GM10248 (cell line): ENCODE measurements at regions not wholly inside any gene's neighbourhood (a gene's known extent, or its start where the extent isn't known, plus 50 kb on each side); places are given as distances from the start of the nearest gene placed in this dataset.

Experiments
- CTCF ChIA-PET: fragments of 300-600 bp; sonication (Branson Sonifier 250); formaldehyde crosslinking; extraction: SDS; loops from one replicate; lab custom pipeline; 2021; ENCODE audit warnings: antibody characterized with exemption; lab: Yijun Ruan, JAX
- POLR2A ChIA-PET: fragments of 350-650 bp; sonication (Branson Sonifier 250); formaldehyde crosslinking; extraction: SDS; loops from one replicate; lab custom pipeline; 2020; ENCODE audit warnings: antibody characterized with exemption; lab: Yijun Ruan, JAX
- DNase-seq: peaks from one replicate; pipeline ENCODE4 v3.0.0; 2012; ENCODE audit errors: extremely low spot score
- TF ChIP-seq, protein P1 (sequence below): IDR thresholded peaks from 2 replicates; pipeline ENCODE4 v1.5.1; 2012; ENCODE audit warnings: mild to moderate bottlenecking, low read depth; ENCODE audit errors: extremely low read depth, missing control alignments, control extremely low read depth

DNA sequence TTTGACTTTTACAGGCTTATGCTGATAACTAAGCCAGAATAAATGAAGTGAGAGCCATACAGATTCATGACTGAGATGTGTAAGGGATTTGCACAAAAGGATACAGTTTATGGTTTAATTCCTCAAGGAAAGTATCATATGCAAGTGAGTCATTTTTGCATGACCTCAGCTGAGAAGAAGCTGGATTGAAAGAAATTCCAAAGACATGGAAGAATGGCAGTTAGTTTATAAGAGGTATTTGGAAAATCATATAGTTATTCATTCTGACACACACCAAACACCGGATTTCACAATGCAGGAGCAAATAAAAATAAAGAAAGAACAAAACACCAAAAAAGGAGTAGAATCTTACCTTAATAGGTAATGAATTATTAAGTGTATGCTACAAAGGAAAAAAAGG, 83.2 kb upstream of the RND3 start:
- DNase-seq = no peak
- TF ChIP-seq, protein P1, sequence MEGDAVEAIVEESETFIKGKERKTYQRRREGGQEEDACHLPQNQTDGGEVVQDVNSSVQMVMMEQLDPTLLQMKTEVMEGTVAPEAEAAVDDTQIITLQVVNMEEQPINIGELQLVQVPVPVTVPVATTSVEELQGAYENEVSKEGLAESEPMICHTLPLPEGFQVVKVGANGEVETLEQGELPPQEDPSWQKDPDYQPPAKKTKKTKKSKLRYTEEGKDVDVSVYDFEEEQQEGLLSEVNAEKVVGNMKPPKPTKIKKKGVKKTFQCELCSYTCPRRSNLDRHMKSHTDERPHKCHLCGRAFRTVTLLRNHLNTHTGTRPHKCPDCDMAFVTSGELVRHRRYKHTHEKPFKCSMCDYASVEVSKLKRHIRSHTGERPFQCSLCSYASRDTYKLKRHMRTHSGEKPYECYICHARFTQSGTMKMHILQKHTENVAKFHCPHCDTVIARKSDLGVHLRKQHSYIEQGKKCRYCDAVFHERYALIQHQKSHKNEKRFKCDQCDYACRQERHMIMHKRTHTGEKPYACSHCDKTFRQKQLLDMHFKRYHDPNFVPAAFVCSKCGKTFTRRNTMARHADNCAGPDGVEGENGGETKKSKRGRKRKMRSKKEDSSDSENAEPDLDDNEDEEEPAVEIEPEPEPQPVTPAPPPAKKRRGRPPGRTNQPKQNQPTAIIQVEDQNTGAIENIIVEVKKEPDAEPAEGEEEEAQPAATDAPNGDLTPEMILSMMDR = no peak
- ChIA-PET CTCF (interaction anchor here (1.0 kb wide), 1 partner anchor 22 kb away, joined by 3 read pairs; no protein-coding TSS in a partner anchor), POLR2A (no interaction called here)

DNA sequence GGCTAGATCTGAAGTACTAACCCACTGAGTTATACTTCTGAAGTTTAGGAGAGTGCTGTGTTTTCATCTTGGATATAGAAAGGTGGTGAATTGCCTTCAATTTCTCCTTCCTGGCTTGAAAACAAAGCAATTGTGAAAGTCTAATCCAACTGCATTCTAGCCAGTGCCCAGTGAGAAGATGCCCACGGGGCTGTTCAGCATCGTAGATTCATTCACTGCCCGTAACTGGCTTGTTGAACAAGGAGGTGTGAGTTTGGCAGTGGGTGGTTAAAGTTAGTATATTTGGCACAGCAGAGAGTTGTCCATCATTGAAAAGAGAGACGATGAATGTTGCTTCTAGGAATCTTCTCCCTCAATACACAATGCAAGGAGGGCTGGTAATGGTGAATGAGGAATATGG, 82.3 kb upstream of the RND3 start:
- TF ChIP-seq, protein P1 = no peak
- CTCF ChIA-PET = interaction anchor here (1.0 to 1.9 kb wide), 2 partner anchors 11 to 21 kb away, joined by 3 to 8 read pairs; no protein-coding TSS in a partner anchor
- no peak for DNase-seq
- POLR2A ChIA-PET = no interaction called here

DNA sequence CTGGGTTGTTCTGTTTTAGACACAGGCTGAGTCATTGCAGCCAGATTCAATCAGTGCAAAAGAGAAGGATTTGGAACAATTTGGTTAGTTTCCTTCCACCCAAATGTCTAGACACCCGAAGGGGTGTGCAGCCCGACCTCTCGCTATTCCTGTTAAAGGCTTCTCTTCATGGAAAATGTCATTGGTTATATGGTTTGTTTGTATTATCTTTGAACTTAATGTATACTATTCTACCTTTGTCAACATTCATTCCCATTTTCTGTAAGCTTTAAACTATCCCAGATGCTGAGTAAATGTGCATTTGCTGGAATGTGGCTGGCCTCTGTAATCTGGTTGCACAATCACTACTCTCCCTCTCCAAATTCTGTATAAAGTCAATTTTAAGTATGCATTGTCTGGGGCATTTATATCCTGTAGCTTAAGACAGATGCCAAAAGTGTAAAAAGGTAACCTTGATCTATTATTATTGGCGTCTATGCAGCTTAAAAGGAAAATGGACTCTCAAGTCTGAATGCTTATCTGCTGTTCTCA, 80.4 kb upstream of the RND3 start:
- TF ChIP-seq, protein P1 = no peak
- no peak for DNase-seq
- ChIA-PET POLR2A (no interaction called here), CTCF (interaction anchor here (0.9 to 1.3 kb wide), 3 partner anchors 11 to 31 kb away, joined by 3 read pairs; no protein-coding TSS in a partner anchor)

DNA sequence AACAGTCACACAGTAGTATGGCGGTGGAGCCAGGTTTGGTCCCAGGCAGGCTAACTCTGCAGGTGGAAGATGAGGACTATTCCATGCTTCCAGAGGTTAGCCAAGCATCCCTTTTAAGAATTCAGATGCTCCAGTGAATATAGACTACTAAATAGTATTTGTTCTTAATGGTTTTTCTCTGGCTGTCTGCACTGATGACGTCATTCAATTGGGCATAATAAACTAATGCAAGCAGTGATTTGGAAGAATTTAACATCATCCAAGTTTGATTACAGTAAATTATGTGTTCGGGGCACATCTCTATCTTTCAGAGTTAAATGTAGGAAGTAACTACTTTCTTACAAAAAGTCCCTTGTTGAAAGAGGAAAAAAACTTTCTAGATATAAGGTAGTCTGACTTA, 78.8 kb upstream of the RND3 start:
- ChIA-PET POLR2A (no interaction called here), CTCF (no interaction called here)
- no peak for DNase-seq
- TF ChIP-seq, protein P1 = no peak

DNA sequence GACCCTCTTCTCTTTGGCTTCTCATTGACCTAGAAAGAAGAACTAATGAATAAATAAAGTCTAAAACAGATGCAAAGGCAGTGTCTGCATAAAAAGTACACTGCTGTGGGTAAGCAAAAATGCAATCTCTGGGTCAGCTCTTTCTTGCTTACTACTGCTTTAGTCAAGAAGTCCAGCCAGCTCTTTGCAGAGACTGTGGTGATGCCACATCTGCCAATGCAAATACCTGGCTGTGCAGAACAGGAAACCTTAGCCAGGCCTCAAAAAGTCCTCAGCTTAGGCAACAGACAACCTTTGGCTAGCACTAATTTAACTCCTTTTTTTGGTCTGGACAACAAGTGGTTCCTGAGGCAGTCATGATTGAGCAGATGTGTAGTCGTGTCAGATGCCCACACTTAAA, 73.6 kb upstream of the RND3 start:
- ChIA-PET POLR2A (no interaction called here), CTCF (no interaction called here)
- no peak for DNase-seq
- TF ChIP-seq, protein P1 = no peak

DNA sequence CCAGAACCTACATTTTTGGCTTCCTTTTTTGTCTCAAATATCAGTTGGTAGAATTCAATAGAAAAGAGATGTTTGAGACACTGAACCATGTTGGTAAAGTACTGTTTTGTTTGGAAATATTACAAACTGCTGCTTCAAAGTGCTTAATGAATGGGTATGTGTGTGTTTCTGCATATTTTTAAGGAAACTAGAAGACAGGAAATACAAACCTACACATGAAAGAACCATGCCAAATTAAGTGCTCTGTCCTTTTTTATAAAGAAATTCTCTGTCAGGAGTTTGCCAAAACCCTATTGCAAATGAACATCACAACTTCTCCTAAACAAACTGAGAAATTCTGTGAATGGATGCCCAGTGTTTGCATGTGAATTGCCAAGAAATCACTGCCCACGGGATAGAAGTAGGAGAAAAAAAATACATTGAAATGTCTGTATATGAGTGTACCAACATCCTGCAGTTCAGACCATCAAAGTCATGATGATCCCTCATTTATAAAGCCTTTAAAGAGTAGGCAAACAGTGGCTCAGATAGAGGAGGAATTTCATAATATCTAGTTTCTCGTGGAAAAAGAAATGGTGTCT, 69.6 kb upstream of the RND3 start:
- POLR2A ChIA-PET = no interaction called here
- CTCF ChIA-PET = interaction anchor here (1.1 kb wide), 1 partner anchor 11 kb away, joined by 3 read pairs; no protein-coding TSS in a partner anchor
- TF ChIP-seq, protein P1 = no peak
- no peak for DNase-seq
